22Rv1 (cell line): ENCODE measurements at regions not wholly inside any gene's neighbourhood (a gene's known extent, or its start where the extent isn't known, plus 50 kb on each side); places are given as distances from the start of the nearest gene placed in this dataset.

Experiments
- CTCF ChIP-seq: fragments of 450-650 bp; IDR thresholded peaks from 2 replicates; pipeline ENCODE4 v1.5.1; 2017; ENCODE audit warnings: mild to moderate bottlenecking
- ZFX ChIP-seq: fragments of 450-650 bp; IDR thresholded peaks from 2 replicates; pipeline ENCODE4 v1.6.1; 2017; ENCODE audit warnings: antibody characterized with exemption, borderline replicate concordance

GRCh38 chr17:79294459-79295071 is 219.9 kb downstream of the ENGASE start:
- TF ChIP-seq CTCF = no peak
- TF ChIP-seq ZFX = no peak
